WTC11 (cell line): ENCODE measurements at regions not wholly inside any gene's neighbourhood (a gene's known extent, or its start where the extent isn't known, plus 50 kb on each side); places are given as distances from the start of the nearest gene placed in this dataset.

Experiments
- ATAC-seq: fragments of 200-7000 bp; cut with Tn5 transposase; 2 replicates; pipeline ENCODE4 v1.10.0; 2021; ENCODE audit warnings: mild to moderate bottlenecking, moderate library complexity
- CTCF ChIA-PET: fragments of 300-600 bp; sonication (Branson Sonifier 250); formaldehyde crosslinking; loops from one replicate; lab custom pipeline; 2021; ENCODE audit warnings: antibody characterized with exemption; lab: Charles Lee
- POLR2A ChIA-PET: fragments of 350-600 bp; sonication (Branson Sonifier 250); formaldehyde crosslinking; loops from one replicate; lab custom pipeline; 2021; ENCODE audit warnings: antibody characterized with exemption; lab: Charles Lee
- DNase-seq: peaks from one replicate; pipeline ENCODE4 v3.0.0; 2021; ENCODE audit warnings: low spot score
- H3K27ac Mint-ChIP-seq: 2 replicates; pipeline ENCODE4 v1.8.0; 2021; ENCODE audit warnings: mixed read lengths
- H3K27me3 Mint-ChIP-seq: 2 replicates; pipeline ENCODE4 v1.8.0; 2021; ENCODE audit warnings: low read depth, mild to moderate bottlenecking, moderate library complexity, mixed read lengths
- H3K36me3 Mint-ChIP-seq: 2 replicates; pipeline ENCODE4 v1.8.0; 2021; ENCODE audit warnings: mixed read lengths
- H3K4me1 Mint-ChIP-seq: 2 replicates; pipeline ENCODE4 v1.8.0; 2022; ENCODE audit warnings: mixed read lengths
- H3K4me3 Mint-ChIP-seq: 2 replicates; pipeline ENCODE4 v1.8.0; 2021; ENCODE audit warnings: mild to moderate bottlenecking, moderate library complexity, mixed read lengths
- H3K9me3 Mint-ChIP-seq: 2 replicates; pipeline ENCODE4 v1.8.0; 2021; ENCODE audit warnings: mixed read lengths
- ATF6 ChIP-seq: sonication (generic); formaldehyde crosslinking; IDR thresholded peaks from 2 replicates; pipeline ENCODE4 v1.8.1; 2023; ENCODE audit warnings: mild to moderate bottlenecking, missing genetic modification reagents
- CBFB ChIP-seq: sonication (generic); formaldehyde crosslinking; IDR thresholded peaks from 2 replicates; pipeline ENCODE4 v1.8.1; 2022; ENCODE audit warnings: mild to moderate bottlenecking, low read depth, missing genetic modification reagents
- CDX4 ChIP-seq: fragments of 250-450 bp; sonication (Bioruptor Pico); IDR thresholded peaks from 2 replicates; pipeline ENCODE4 v1.9.0; 2021; ENCODE audit warnings: moderate library complexity, mild to moderate bottlenecking, inconsistent platforms, borderline replicate concordance
- CREB1 ChIP-seq: sonication (generic); formaldehyde crosslinking; IDR thresholded peaks from 2 replicates; pipeline ENCODE4 v1.8.0; 2023; ENCODE audit warnings: mild to moderate bottlenecking, missing genetic modification reagents
- CTCF ChIP-seq: fragments of 200-600 bp; IDR thresholded peaks from 2 replicates; pipeline ENCODE4 v1.8.0; 2022; ENCODE audit warnings: antibody characterized with exemption
- ELF4 ChIP-seq: sonication (generic); formaldehyde crosslinking; IDR thresholded peaks from 2 replicates; pipeline ENCODE4 v1.8.1; 2022; ENCODE audit warnings: low read depth, mild to moderate bottlenecking, moderate library complexity, missing genetic modification reagents
- EMX1 ChIP-seq: fragments of 250-450 bp; sonication (Bioruptor Pico); IDR thresholded peaks from 2 replicates; pipeline ENCODE4 v1.8.0; 2021; ENCODE audit warnings: mild to moderate bottlenecking
- ETV6 ChIP-seq: sonication (generic); formaldehyde crosslinking; IDR thresholded peaks from 2 replicates; pipeline ENCODE4 v1.8.1; 2022; ENCODE audit warnings: mild to moderate bottlenecking, missing genetic modification reagents
- FOXJ3 ChIP-seq: sonication (generic); formaldehyde crosslinking; IDR thresholded peaks from 2 replicates; pipeline ENCODE4 v1.9.0; 2021; ENCODE audit warnings: missing genetic modification reagents, mild to moderate bottlenecking, borderline replicate concordance
- IRF1 ChIP-seq: sonication (generic); formaldehyde crosslinking; IDR thresholded peaks from 2 replicates; pipeline ENCODE4 v1.8.0; 2023; ENCODE audit warnings: missing genetic modification reagents
- MLX ChIP-seq: sonication (generic); formaldehyde crosslinking; IDR thresholded peaks from 2 replicates; pipeline ENCODE4 v1.8.1; 2023; ENCODE audit warnings: mild to moderate bottlenecking, missing genetic modification reagents, moderate library complexity
- NR1H2 ChIP-seq: sonication (generic); formaldehyde crosslinking; IDR thresholded peaks from 2 replicates; pipeline ENCODE4 v1.9.0; 2021; ENCODE audit warnings: mild to moderate bottlenecking, moderate library complexity, missing genetic modification reagents
- PRRX2 ChIP-seq: fragments of 250-450 bp; sonication (Bioruptor Pico); IDR thresholded peaks from 2 replicates; pipeline ENCODE4 v1.8.0; 2021; ENCODE audit warnings: mild to moderate bottlenecking
- SMAD3 ChIP-seq: sonication (generic); formaldehyde crosslinking; IDR thresholded peaks from 2 replicates; pipeline ENCODE4 v1.8.0; 2022; ENCODE audit warnings: missing genetic modification reagents, mild to moderate bottlenecking, borderline replicate concordance
- SP1 ChIP-seq: sonication (generic); formaldehyde crosslinking; conservative IDR thresholded peaks from 2 replicates; pipeline ENCODE4 v1.8.1; 2022; ENCODE audit warnings: missing genetic modification reagents
- ZNF281 ChIP-seq: sonication (generic); formaldehyde crosslinking; IDR thresholded peaks from 2 replicates; pipeline ENCODE4 v1.8.0; 2023; ENCODE audit warnings: mild to moderate bottlenecking, missing genetic modification reagents
- ZNF317 ChIP-seq: sonication (generic); formaldehyde crosslinking; IDR thresholded peaks from 2 replicates; pipeline ENCODE4 v1.8.1; 2023; ENCODE audit warnings: low read depth, mild to moderate bottlenecking, moderate library complexity, missing genetic modification reagents, borderline replicate concordance
- ZNF425 ChIP-seq: fragments of 250-450 bp; sonication (Bioruptor Pico); conservative IDR thresholded peaks from 2 replicates; pipeline ENCODE4 v1.9.0; 2021; ENCODE audit warnings: mild to moderate bottlenecking
- ZSCAN18 ChIP-seq: fragments of 250-450 bp; sonication (Bioruptor Pico); IDR thresholded peaks from 2 replicates; pipeline ENCODE4 v2.1.2; 2022; ENCODE audit warnings: mild to moderate bottlenecking, moderate library complexity

- no peak for TF ChIP-seq MLX (CRISPR knock-in tag)
- TF ChIP-seq ETV6 (CRISPR knock-in tag), result no peak
- no peak for TF ChIP-seq ZNF281 (CRISPR knock-in tag)
- TF ChIP-seq CREB1 (CRISPR knock-in tag), result no peak
These were observed 1142.1 kb downstream of the FLRT2 start (continued) for GRCh38 chr14:86672080-86672479.

- ChIA-PET POLR2A (no interaction called here), CTCF (no interaction called here)
- H3K9me3 Mint-ChIP-seq, result no peaks in the 10 kb centered on the region
- no peak overlapping the region for H3K27ac Mint-ChIP-seq
- no peaks in the 10 kb centered on the region for H3K36me3 Mint-ChIP-seq
- H3K4me3 Mint-ChIP-seq, result no peak overlapping the region
- no peaks in the 10 kb centered on the region for H3K27me3 Mint-ChIP-seq
- DNase-seq (no peak), ATAC-seq (no peak)
- TF ChIP-seq SMAD3, result no peak
- TF ChIP-seq NR1H2 (CRISPR knock-in tag), result no peak
- TF ChIP-seq CBFB (CRISPR knock-in tag), result no peak
- no peak for TF ChIP-seq CDX4
- no peak for TF ChIP-seq FOXJ3 (CRISPR knock-in tag)
- TF ChIP-seq CTCF, result no peak
- TF ChIP-seq EMX1 (CRISPR knock-in tag), result no peak
- no peak for TF ChIP-seq ZNF317 (CRISPR knock-in tag)
- no peak for TF ChIP-seq PRRX2 (CRISPR knock-in tag)
- no peaks in the 10 kb centered on the region for H3K4me1 Mint-ChIP-seq
These were observed 1136.0 kb downstream of the FLRT2 start for GRCh38 chr14:86665975-86666374.

GRCh38 chr14:86662334-86662733 lies 1132.4 kb downstream of the FLRT2 start:
- H3K27ac Mint-ChIP-seq, result no peak overlapping the region
- no peaks in the 10 kb centered on the region for H3K9me3 Mint-ChIP-seq
- DNase-seq, result no peak
- no peaks in the 10 kb centered on the region for H3K4me1 Mint-ChIP-seq
- no peaks in the 10 kb centered on the region for H3K36me3 Mint-ChIP-seq
- no peak for ATAC-seq
- ChIA-PET POLR2A (no interaction called here), CTCF (no interaction called here)
- no peak overlapping the region for H3K4me3 Mint-ChIP-seq
- no peaks in the 10 kb centered on the region for H3K27me3 Mint-ChIP-seq
- TF ChIP-seq SP1 (no peak), ZSCAN18 (no peak), IRF1 (no peak), ATF6 (CRISPR knock-in tag) (no peak), ZNF425 (CRISPR knock-in tag) (no peak), ELF4 (CRISPR knock-in tag) (no peak)
